ENCODE measurements at regions not wholly inside any gene's neighbourhood (a gene's known extent, or its start where the extent isn't known, plus 50 kb on each side); places are given as distances from the start of the nearest gene placed in this dataset.

DNA sequence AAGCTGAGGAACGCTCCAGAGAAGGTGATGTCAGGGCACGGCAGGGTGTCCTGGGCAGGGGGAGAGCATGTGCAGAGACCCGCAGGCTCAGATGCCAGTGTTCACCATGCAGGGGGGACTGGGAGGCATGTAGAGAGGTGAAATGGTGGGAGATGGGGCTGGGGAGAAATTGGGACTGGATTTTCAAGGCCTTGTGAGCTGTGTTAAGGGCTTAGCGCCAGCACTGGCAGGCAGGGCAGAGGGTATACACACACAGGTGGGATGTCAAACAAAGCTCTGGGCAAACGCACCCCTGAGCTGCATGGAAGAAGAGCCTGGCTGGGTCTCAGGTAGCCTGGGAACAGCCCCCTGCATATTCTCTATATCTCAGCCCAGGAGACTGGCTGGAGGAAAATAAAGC is 282.7 kb downstream of the SHQ1 start:
- TF ChIP-seq, protein P1, sequence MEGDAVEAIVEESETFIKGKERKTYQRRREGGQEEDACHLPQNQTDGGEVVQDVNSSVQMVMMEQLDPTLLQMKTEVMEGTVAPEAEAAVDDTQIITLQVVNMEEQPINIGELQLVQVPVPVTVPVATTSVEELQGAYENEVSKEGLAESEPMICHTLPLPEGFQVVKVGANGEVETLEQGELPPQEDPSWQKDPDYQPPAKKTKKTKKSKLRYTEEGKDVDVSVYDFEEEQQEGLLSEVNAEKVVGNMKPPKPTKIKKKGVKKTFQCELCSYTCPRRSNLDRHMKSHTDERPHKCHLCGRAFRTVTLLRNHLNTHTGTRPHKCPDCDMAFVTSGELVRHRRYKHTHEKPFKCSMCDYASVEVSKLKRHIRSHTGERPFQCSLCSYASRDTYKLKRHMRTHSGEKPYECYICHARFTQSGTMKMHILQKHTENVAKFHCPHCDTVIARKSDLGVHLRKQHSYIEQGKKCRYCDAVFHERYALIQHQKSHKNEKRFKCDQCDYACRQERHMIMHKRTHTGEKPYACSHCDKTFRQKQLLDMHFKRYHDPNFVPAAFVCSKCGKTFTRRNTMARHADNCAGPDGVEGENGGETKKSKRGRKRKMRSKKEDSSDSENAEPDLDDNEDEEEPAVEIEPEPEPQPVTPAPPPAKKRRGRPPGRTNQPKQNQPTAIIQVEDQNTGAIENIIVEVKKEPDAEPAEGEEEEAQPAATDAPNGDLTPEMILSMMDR (IDR thresholded peaks at IDR 0.05): no peak
- no peak for TF ChIP-seq ZFX (IDR thresholded peaks at IDR 0.05; ENCODE audit: borderline replicate concordance)
